Naive thymus-derived CD8-positive, alpha-beta T cell (primary cell): ENCODE measurements at regions not wholly inside any gene's neighbourhood (a gene's known extent, or its start where the extent isn't known, plus 50 kb on each side); places are given as distances from the start of the nearest gene placed in this dataset.

Source experiments
- ATAC-seq, 2 donors: fragments of 150-1000 bp; cut with Tn5 transposase in 1 of 2; sonication (Bioruptor Pico), chemical (Tn5 transposase) in 1 of 2; 1 replicate in 1 of 2; 2 replicates in 1 of 2; pipeline ENCODE4 v1.10.0; 2021; ENCODE audit warnings: mild to moderate bottlenecking in 2 of 2, moderate library complexity in 2 of 2
- POLR2A ChIA-PET: fragments of 350-600 bp; sonication (Branson Sonifier 250); formaldehyde crosslinking; loops from one replicate; lab custom pipeline; 2021; ENCODE audit warnings: antibody characterized with exemption; lab: Charles Lee
- DNase-seq, 10 donors: peaks; one replicate each; pipeline versions ENCODE4 v3.0.0 to v3.0.0-alpha.2; 2020 to 2022
- H3K27ac Mint-ChIP-seq, 10 donors: one replicate each; pipeline ENCODE4 v1.8.0; 2020 to 2022; ENCODE audit warnings: mild to moderate bottlenecking in 10 of 10, mixed read lengths in 10 of 10, moderate library complexity in 4 of 10, inconsistent platforms in 1 of 10
- H3K27me3 Mint-ChIP-seq, 5 donors: one replicate each; pipeline ENCODE4 v1.8.0; 2021 to 2022; ENCODE audit warnings: mixed read lengths in 5 of 5
- H3K36me3 Mint-ChIP-seq, 3 donors: one replicate each; pipeline ENCODE4 v1.8.0; 2020 to 2022; ENCODE audit warnings: mixed read lengths in 3 of 3, mild to moderate bottlenecking in 2 of 3, inconsistent platforms in 1 of 3
- H3K4me1 Mint-ChIP-seq, 4 donors: one replicate each; pipeline ENCODE4 v1.8.0; 2021 to 2022; ENCODE audit warnings: mixed read lengths in 4 of 4
- H3K4me3 Mint-ChIP-seq, 10 donors: one replicate each; pipeline ENCODE4 v1.8.0; 2020 to 2022; ENCODE audit warnings: mild to moderate bottlenecking in 10 of 10, mixed read lengths in 10 of 10, moderate library complexity in 6 of 10, inconsistent platforms in 1 of 10
- H3K9me3 Mint-ChIP-seq, 9 donors: one replicate each; pipeline ENCODE4 v1.8.0; 2020 to 2022; ENCODE audit warnings: mixed read lengths in 9 of 9, mild to moderate bottlenecking in 3 of 9, inconsistent platforms in 1 of 9, moderate library complexity in 1 of 9

DNA sequence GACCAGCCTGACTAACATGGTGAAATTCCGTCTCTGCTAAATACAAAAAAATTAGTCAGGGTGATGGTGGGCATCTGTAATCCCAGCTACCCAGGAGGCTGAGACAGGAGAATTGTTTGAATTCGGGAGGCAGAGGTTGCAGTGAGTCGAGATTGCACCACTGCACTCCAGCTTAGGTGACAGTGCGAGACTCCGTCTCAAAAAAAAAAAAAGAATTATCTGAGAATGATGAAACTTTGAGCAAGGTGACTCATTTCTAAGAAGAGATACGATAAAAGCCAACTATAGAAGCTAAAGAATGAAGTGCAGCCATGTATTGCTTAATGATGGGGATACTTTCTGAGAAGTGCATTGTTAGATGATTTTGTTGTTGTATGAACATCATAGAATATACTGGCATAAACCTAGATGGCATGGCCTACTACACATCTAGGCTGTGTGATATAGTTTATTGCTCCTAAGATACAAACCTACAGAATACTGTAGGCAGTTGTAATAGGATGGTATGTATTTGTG is 64.7 kb downstream of the SNRPE start:
- Mint-ChIP-seq H3K27me3 (peaks cover 5 to 10% (median 7%) of the 10 kb centered on the region in 5 donors), H3K9me3 (no peaks in the 10 kb centered on the region), H3K27ac (no peak overlapping the region), H3K36me3 (no peaks in the 10 kb centered on the region), H3K4me1 (no peaks in the 10 kb centered on the region), H3K4me3 (no peak overlapping the region)
- DNase-seq (no peak), ATAC-seq (no peak)
- POLR2A ChIA-PET = no interaction called here

DNA sequence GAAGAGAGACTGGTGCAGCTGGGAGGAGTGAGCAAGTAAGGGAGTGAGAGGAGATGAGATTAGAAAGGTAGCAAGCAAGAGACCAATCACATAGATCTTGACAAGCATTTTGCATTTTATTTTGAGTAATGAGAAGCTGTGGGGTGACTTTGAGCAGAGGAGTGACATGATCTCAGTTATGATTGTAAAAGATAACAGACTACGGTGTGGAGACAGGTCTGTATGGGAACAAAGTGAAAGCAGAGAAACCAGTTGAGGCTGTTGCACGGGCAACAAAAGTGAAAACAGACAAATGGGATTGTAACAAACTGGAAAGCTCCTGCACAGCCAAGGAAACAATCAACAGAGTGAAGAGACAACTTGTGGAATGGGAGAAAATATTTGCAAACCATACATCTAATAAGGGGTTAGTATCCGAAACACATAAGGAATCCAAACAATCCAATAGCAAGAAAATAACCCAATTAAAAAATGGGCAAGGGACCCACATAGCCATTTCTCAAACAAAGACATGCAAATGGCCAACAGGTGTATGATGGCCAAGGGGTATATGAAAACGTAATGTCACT is 68.4 kb downstream of the SNRPE start:
- ATAC-seq (no peak), DNase-seq (no peak)
- H3K36me3 Mint-ChIP-seq = no peaks in the 10 kb centered on the region
- peaks cover 0 to 2% (median under 1%) of the 10 kb centered on the region in 4 donors for H3K4me1 Mint-ChIP-seq
- H3K9me3 Mint-ChIP-seq = no peaks in the 10 kb centered on the region
- no peak overlapping the region for H3K27ac Mint-ChIP-seq
- POLR2A ChIA-PET = no interaction called here
- H3K27me3 Mint-ChIP-seq = peaks cover 7 to 20% (median 10%) of the 10 kb centered on the region in 5 donors
- no peak overlapping the region for H3K4me3 Mint-ChIP-seq

DNA sequence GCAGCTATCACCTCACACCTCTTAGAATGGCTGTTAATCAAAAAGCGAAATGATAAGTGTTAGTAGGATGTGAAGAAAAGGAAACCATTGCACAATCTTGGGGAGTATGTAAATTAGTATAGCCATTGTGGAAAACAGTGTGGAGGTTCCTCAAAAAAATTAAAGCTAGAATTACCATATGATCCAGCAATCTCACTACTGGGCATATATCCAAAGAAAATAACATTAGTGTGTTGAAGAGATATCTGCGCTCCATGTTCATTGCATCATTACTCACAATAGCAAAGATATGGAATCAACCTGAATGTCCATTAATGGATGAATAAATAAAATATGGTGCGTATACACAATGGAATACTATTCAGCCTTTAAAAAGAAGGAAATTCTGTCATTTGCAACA is 68.9 kb downstream of the SNRPE start:
- no peak overlapping the region for H3K27ac Mint-ChIP-seq
- ATAC-seq (no peak), DNase-seq (no peak)
- H3K4me3 Mint-ChIP-seq = no peak overlapping the region
- no peaks in the 10 kb centered on the region for H3K36me3 Mint-ChIP-seq
- POLR2A ChIA-PET = no interaction called here
- H3K27me3 Mint-ChIP-seq = peaks cover 7 to 20% (median 11%) of the 10 kb centered on the region in 5 donors
- H3K9me3 Mint-ChIP-seq = no peaks in the 10 kb centered on the region
- H3K4me1 Mint-ChIP-seq = peaks cover 0 to 2% (median under 1%) of the 10 kb centered on the region in 4 donors

DNA sequence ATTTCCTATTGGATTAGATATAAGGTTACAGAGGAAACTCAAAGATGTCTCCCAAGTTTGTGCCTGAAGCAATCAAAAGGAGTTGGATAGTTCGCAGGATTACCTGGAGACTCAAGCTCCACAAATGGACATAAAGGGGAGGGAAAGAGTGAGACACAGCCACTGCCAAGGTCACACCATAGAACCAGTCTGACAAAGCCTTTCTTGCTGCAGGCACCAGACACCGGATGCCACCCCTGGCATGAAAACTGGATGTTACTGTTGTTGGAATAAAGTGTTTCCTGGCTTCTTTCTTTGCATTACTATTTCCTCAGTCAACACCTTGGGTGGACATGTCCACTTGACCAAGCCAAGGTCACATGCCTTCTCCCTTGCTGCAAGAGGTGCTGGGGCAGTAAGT is 70.6 kb downstream of the SNRPE start:
- no peak for DNase-seq
- ATAC-seq = no peak
- Mint-ChIP-seq H3K4me3 (no peak overlapping the region), H3K9me3 (no peaks in the 10 kb centered on the region), H3K27me3 (peaks cover 7 to 20% (median 12%) of the 10 kb centered on the region in 5 donors), H3K36me3 (no peaks in the 10 kb centered on the region), H3K4me1 (peaks cover 0 to 2% (median under 1%) of the 10 kb centered on the region in 4 donors), H3K27ac (no peak overlapping the region)
- POLR2A ChIA-PET = no interaction called here

DNA sequence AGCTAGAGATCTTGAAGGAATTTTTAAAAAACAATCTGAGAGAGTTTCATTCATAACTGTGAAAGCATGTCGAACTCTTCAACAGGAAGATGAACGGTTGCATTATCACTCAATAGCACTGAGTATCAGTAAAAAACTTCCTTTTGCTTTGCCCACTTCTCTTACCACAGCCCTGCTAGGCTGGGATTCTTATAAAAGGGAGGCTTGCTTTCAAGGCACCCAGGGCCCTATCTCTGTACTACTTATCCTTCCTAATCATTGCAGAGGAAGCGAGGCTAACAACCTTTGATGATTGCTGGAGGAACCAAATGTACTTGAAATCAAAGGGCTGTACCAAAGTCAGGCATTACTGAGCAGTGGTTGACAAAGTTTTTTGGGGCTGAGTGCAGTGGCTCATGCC is 71.2 kb downstream of the SNRPE start:
- Mint-ChIP-seq H3K4me1 (peaks cover 0 to 2% (median under 1%) of the 10 kb centered on the region in 4 donors), H3K4me3 (no peak overlapping the region), H3K36me3 (no peaks in the 10 kb centered on the region), H3K9me3 (no peaks in the 10 kb centered on the region), H3K27me3 (peaks cover 7 to 20% (median 12%) of the 10 kb centered on the region in 5 donors), H3K27ac (no peak overlapping the region)
- ATAC-seq (no peak), DNase-seq (no peak)
- POLR2A ChIA-PET = interaction anchor here (0.7 kb wide), 1 partner anchor 57 kb away, joined by 3 read pairs; no protein-coding TSS in a partner anchor

DNA sequence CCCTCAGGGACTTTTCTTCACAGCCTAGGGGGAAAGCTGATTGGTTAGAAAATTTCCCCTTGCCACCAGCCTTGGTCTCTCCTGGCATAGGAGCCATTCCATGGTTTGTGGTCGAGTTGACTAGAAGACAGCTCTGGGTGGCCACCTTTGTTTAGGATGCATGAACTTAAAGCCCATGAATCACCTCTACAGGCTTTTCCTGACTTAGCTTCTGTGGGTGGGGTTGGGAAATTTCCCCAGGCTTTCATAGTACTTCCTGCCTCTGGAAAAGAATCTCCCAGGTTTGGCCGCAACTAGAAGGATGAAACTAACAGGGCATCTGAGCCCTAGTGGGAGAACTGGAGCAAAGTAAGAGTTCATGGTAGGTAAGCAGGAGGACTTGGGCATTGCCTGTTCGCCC is 72.6 kb downstream of the SNRPE start:
- Mint-ChIP-seq H3K36me3 (no peaks in the 10 kb centered on the region), H3K9me3 (no peaks in the 10 kb centered on the region), H3K4me3 (no peak overlapping the region), H3K4me1 (peaks cover 0 to 5% (median 1%) of the 10 kb centered on the region in 4 donors), H3K27ac (no peak overlapping the region), H3K27me3 (peaks cover 8 to 15% (median 14%) of the 10 kb centered on the region in 5 donors)
- ATAC-seq = no peak
- no peak for DNase-seq
- POLR2A ChIA-PET = no interaction called here

DNA sequence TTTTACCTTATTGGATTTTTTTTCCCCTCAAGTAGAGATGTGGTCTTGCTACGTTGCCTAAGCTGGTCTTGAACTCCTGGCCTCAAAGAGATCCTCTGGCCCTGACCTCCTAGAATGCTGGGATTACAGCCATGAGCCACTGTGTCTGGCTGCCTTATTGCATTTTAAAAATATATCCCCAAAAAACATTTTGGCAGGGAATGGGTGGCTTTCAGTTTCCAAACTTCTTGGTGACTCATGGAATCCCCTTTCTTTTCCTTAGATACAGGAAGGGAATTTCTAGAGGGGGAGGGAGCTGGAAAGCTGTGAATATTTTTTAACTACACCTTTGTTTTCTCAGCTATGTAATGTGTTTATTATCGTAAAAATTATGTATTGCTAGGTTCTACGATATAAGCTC is 73.3 kb downstream of the SNRPE start:
- DNase-seq = no peak
- POLR2A ChIA-PET = no interaction called here

DNA sequence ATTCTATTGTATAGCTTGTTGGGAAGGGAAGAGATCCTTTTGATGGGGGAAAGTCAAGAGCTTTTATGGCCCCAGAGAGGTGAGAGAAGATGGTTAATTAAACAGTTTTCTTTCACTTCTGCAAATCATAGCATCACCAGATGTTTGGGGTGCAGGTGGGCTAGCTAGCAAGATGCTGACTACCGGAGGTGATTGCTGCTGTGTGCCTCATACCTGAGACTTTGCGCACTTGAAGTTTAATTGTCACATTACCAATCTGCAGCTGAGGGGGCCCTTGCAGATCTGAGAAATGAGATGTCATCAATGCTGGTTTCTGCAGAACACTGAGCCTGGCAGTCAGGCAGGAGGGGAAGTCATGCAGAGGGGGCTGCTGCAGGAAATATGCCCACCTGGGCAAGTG is 73.9 kb downstream of the SNRPE start:
- no peak for ATAC-seq
- no peak overlapping the region for H3K4me3 Mint-ChIP-seq
- POLR2A ChIA-PET = no interaction called here

More for the DNA sequence above, 73.3 kb downstream of the SNRPE start:
- no peak for ATAC-seq
- Mint-ChIP-seq H3K4me1 (peaks cover 0 to 5% (median 1%) of the 10 kb centered on the region in 4 donors), H3K4me3 (no peak overlapping the region), H3K27me3 (peaks cover 8 to 15% (median 10%) of the 10 kb centered on the region in 5 donors), H3K9me3 (no peaks in the 10 kb centered on the region), H3K36me3 (no peaks in the 10 kb centered on the region), H3K27ac (no peak overlapping the region)

DNA sequence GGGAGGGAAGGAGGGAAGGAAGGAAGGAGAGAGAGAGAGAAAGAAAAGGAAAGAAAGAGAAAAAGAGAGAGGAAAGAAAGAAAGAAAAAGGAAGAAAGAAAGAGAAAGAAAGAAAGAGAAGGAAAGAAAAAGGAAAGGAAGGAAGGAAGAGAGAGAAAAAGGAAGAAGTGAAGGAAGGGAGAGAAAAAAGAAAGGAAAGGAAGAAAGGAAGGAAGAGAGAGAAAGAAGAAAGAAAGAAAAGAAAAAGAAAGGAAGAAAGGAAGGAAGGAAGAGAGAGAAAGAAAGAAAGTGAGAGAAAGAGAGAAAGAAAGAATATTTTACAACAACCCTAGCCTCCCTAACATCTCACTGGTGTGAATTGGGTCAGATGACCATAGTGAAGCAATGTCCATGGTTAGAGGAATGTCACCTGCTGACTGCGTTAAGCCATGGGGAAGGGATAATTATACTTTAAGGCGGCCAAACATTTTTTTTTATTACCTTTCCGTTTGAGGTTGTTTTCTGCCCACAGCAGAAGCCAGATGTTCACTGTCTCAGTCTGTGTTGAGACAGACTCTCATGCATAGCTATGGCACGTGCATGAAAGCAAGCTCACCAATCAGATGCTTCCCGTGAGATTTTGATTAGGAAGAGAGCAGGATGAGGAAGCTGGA is 76.4 kb downstream of the SNRPE start:
- Mint-ChIP-seq H3K4me1 (peaks cover 0 to 3% (median 0%) of the 10 kb centered on the region in 4 donors), H3K27me3 (peaks cover 6 to 16% (median 13%) of the 10 kb centered on the region in 5 donors), H3K9me3 (no peaks in the 10 kb centered on the region), H3K36me3 (no peaks in the 10 kb centered on the region), H3K27ac (peak overlapping the region in 1 of 10 donors; percentile 57), H3K4me3 (no peak overlapping the region)
- POLR2A ChIA-PET = no interaction called here
- ATAC-seq (no peak), DNase-seq (no peak)

More for the DNA sequence above, 73.9 kb downstream of the SNRPE start:
- DNase-seq = no peak
- Mint-ChIP-seq H3K9me3 (no peaks in the 10 kb centered on the region), H3K27ac (no peak overlapping the region), H3K4me1 (peaks cover 0 to 5% (median 1%) of the 10 kb centered on the region in 4 donors), H3K36me3 (no peaks in the 10 kb centered on the region), H3K27me3 (peaks cover 6 to 18% (median 12%) of the 10 kb centered on the region in 5 donors)

DNA sequence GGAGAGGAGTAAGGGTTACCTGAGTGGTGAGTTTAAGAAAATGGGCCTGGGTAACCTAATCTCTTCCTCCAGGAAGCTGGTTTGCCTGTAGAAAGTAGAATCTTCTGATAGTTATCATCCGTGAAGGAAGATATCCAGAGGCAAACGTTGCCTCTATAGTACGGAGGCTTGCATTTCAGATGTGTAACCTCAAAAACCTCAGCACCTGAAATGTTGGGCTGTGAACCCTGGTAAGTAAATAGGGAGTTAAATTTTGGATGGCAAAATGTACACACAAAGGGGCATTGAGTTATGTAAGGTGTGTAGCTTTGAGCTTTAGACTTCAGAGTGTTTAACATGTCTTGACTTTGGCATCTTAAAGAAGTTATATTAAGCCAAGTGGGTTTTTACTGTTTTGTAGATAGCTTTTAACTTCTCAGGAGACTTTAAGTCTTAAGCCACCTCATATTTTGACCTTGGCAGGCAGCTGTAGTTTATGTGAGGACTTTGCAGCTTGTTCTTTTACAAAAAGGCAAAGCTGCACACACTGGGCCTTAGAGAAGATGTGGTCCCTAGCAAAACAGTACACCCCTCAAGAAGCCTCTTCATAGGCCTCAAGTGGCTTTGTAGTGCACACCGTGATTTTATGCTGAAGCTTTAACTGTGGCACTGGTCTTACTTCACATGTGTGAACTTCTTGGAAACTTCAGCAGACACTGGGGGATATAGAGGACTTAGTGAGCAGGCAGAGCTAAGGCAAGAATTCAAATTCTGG is 83.4 kb downstream of the SNRPE start:
- no peaks in the 10 kb centered on the region for H3K4me1 Mint-ChIP-seq
- no peaks in the 10 kb centered on the region for H3K36me3 Mint-ChIP-seq
- no peak overlapping the region for H3K27ac Mint-ChIP-seq
- POLR2A ChIA-PET = no interaction called here
- ATAC-seq (no peak), DNase-seq (no peak)
- peaks cover 0 to 9% (median 2%) of the 10 kb centered on the region in 5 donors for H3K27me3 Mint-ChIP-seq
- no peak overlapping the region for H3K4me3 Mint-ChIP-seq
- H3K9me3 Mint-ChIP-seq = no peaks in the 10 kb centered on the region

DNA sequence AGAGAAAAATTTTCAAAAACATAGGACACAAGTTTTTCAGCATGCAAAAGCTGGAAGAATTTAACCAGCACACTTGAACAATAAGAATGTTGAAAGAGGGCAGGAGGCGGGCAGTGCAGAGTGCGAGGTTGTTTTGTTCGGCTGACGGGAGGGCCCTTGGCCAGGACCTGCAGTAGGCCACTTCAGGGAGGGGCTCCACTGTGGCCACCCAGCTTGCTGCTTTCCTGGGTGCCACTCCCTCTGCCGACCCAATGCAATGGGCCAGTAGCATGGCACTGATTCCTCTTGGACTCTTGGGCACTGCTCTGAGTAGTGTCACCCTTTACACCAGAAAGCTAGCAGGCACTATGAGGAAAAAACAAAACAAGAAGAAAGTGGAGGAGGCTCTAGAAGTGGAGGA is 92.9 kb downstream of the SNRPE start:
- no peak overlapping the region for H3K27ac Mint-ChIP-seq
- H3K36me3 Mint-ChIP-seq = peaks cover 3 to 31% (median 12%) of the 10 kb centered on the region in 3 donors
- H3K27me3 Mint-ChIP-seq = peaks cover 4 to 32% (median 17%) of the 10 kb centered on the region in 5 donors
- H3K4me3 Mint-ChIP-seq = no peak overlapping the region
- H3K4me1 Mint-ChIP-seq = no peaks in the 10 kb centered on the region
- H3K9me3 Mint-ChIP-seq = peaks cover 6 to 53% (median 23%) of the 10 kb centered on the region in 9 donors
- DNase-seq (no peak), ATAC-seq (no peak)
- POLR2A ChIA-PET = interaction anchor here (0.6 kb wide), 1 partner anchor 30 kb away, joined by 3 read pairs; no protein-coding TSS in a partner anchor

DNA sequence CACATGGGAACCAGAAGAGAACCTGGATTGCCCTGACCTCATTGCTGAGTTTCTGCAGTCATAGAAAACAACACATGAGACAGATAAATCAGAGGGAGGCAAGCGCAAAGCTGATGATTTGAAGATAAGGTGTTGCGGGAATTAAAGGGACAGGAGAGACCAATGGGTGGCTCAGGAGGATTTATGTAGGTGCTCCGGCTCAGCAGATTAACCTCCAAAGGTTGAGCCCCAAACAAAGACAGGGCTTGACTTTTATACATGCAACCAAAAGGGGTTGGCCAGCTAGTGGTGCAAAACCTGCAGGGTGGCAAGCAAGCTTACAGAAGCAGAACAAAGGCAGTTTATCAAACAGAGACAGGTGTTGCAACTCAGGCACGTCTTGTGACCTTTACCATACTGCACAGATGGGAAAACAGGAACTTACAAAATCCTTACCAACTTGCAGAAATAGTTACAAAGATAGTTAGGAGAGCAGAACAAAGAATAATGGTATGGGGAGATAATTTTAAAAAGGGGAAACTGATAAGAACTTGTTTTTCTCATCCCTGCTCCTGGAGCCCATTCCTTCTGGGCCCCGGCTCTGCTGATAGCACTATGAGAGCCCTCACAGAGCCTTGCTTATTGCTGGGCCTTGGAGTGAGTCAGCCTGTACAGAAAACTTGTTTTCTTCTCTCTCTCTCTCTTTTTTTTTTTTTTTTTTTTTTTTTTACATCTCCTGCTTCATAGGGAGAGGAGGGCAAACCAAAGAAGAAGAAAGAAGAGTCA is 93.6 kb downstream of the SNRPE start:
- no peak for ATAC-seq
- DNase-seq = no peak
- no peak overlapping the region for H3K4me3 Mint-ChIP-seq
- peaks cover 6 to 54% (median 23%) of the 10 kb centered on the region in 9 donors for H3K9me3 Mint-ChIP-seq
- H3K27ac Mint-ChIP-seq = no peak overlapping the region
- H3K36me3 Mint-ChIP-seq = peaks cover 3 to 32% (median 12%) of the 10 kb centered on the region in 3 donors
- no peaks in the 10 kb centered on the region for H3K4me1 Mint-ChIP-seq
- POLR2A ChIA-PET = interaction anchor here (0.6 kb wide), 1 partner anchor 30 kb away, joined by 3 read pairs; no protein-coding TSS in a partner anchor
- H3K27me3 Mint-ChIP-seq = peaks cover 4 to 32% (median 17%) of the 10 kb centered on the region in 5 donors
